Vagina (tissue), 2 donors: ENCODE measurements at regions not wholly inside any gene's neighbourhood (a gene's known extent, or its start where the extent isn't known, plus 50 kb on each side); places are given as distances from the start of the nearest gene placed in this dataset.

Experiments used
- CTCF ChIP-seq, 3 experiments: fragments of 450-650 bp in 2 of 3; fragments of 200-600 bp in 1 of 3; sonication (generic) in 1 of 3; IDR thresholded peaks; one replicate each; pipeline ENCODE4 v1.5.1; 2017 to 2019; ENCODE audit warnings: antibody characterized with exemption in 3 of 3, mild to moderate bottlenecking in 2 of 3, moderate library complexity in 2 of 3
- POLR2A ChIP-seq, 2 donors: fragments of 450-650 bp; IDR thresholded peaks; one replicate each; pipeline ENCODE4 v1.6.1; 2017; ENCODE audit warnings: antibody characterized with exemption in 2 of 2, mild to moderate bottlenecking in 2 of 2, moderate library complexity in 2 of 2
- POLR2AphosphoS5 ChIP-seq, 2 donors: sonication (generic); formaldehyde crosslinking; IDR thresholded peaks; one replicate each; pipeline ENCODE4 v1.9.0; 2017; ENCODE audit warnings: antibody characterized with exemption in 2 of 2, mild to moderate bottlenecking in 2 of 2, low read depth in 1 of 2; ENCODE audit not compliant: insufficient read depth in 1 of 2

GRCh38 chr2:172244419-172245130 lies 141.9 kb upstream of the DLX2 start:
- TF ChIP-seq CTCF (IDR thresholded peaks at IDR 0.05) (no peak), POLR2A (IDR thresholded peaks at IDR 0.05) (no peak), POLR2AphosphoS5 (IDR thresholded peaks at IDR 0.05; ENCODE audit: insufficient read depth in 1 of 2, low read depth in 1 of 2) (no peak)
